Activated CD4-positive, alpha-beta T cell treated with anti-CD3 and anti-CD28 coated beads, Interleukin-2, amount 10 ng/mL, durations not matched to agents 7 days and 5 days (primary cell): ENCODE measurements at regions not wholly inside any gene's neighbourhood (a gene's known extent, or its start where the extent isn't known, plus 50 kb on each side); places are given as distances from the start of the nearest gene placed in this dataset.
"Not testable (repeated sequence)": the region's sequence is repeated elsewhere in the genome, so short reads cannot be mapped to it uniquely, and the experiment has no call there.

ENCODE experiments used
- CTCF ChIA-PET: fragments of 350-600 bp; sonication (Branson Sonifier 250); formaldehyde crosslinking; loops from one replicate; lab custom pipeline; 2021; ENCODE audit warnings: antibody characterized with exemption; lab: Charles Lee
- POLR2A ChIA-PET: fragments of 350-600 bp; sonication (Branson Sonifier 250); formaldehyde crosslinking; loops from one replicate; lab custom pipeline; 2021; ENCODE audit warnings: antibody characterized with exemption; lab: Charles Lee
- DNase-seq: peaks from one replicate; pipeline ENCODE4 v3.0.0-alpha.2; 2020
- H3K27ac Mint-ChIP-seq: one replicate; pipeline ENCODE4 v1.8.0; 2021; ENCODE audit warnings: mild to moderate bottlenecking, moderate library complexity, mixed read lengths
- H3K27me3 Mint-ChIP-seq: one replicate; pipeline ENCODE4 v1.8.0; 2021; ENCODE audit warnings: mixed read lengths
- H3K36me3 Mint-ChIP-seq: one replicate; pipeline ENCODE4 v1.8.0; 2021; ENCODE audit warnings: low read depth, mixed read lengths
- H3K4me1 Mint-ChIP-seq: one replicate; pipeline ENCODE4 v1.8.0; 2021; ENCODE audit warnings: mixed read lengths
- H3K4me3 Mint-ChIP-seq: one replicate; pipeline ENCODE4 v1.8.0; 2021; ENCODE audit warnings: mild to moderate bottlenecking, moderate library complexity, mixed read lengths
- H3K9me3 Mint-ChIP-seq: one replicate; pipeline ENCODE4 v1.8.0; 2021; ENCODE audit warnings: mixed read lengths

- H3K4me1 Mint-ChIP-seq, result peaks cover 4% of the 10 kb centered on the region
- H3K9me3 Mint-ChIP-seq, result no peaks in the 10 kb centered on the region
- DNase-seq, result no peak
- no peak overlapping the region for H3K27ac Mint-ChIP-seq
- H3K27me3 Mint-ChIP-seq, result peaks cover 5% of the 10 kb centered on the region
- H3K4me3 Mint-ChIP-seq, result no peak overlapping the region
- ChIA-PET CTCF (interaction anchor here (0.9 kb wide), 1 partner anchor 9 kb away, joined by 3 read pairs; no protein-coding TSS in a partner anchor), POLR2A (no interaction called here)
- no peaks in the 10 kb centered on the region for H3K36me3 Mint-ChIP-seq
These were observed 119.0 kb upstream of the DAPK1 start for GRCh38 chr9:87378676-87379075.

GRCh38 chr9:87379300-87379699 is 118.4 kb upstream of the DAPK1 start:
- ChIA-PET CTCF (no interaction called here), POLR2A (no interaction called here)
- H3K4me1 Mint-ChIP-seq, result peaks cover 1% of the 10 kb centered on the region

GRCh38 chr9:87381050-87381711 is 116.5 kb upstream of the DAPK1 start:
- no peak for DNase-seq
- no peaks in the 10 kb centered on the region for H3K9me3 Mint-ChIP-seq
- H3K36me3 Mint-ChIP-seq, result no peaks in the 10 kb centered on the region
- H3K27ac Mint-ChIP-seq, result no peak overlapping the region
- no peak overlapping the region for H3K4me3 Mint-ChIP-seq
- H3K4me1 Mint-ChIP-seq, result no peaks in the 10 kb centered on the region
- no peaks in the 10 kb centered on the region for H3K27me3 Mint-ChIP-seq
- ChIA-PET POLR2A (no interaction called here), CTCF (no interaction called here)

More at GRCh38 chr9:87379300-87379699, 118.4 kb upstream of the DAPK1 start:
- H3K27ac Mint-ChIP-seq, result no peak overlapping the region
- H3K9me3 Mint-ChIP-seq, result no peaks in the 10 kb centered on the region
- no peak for DNase-seq
- no peak overlapping the region for H3K4me3 Mint-ChIP-seq
- H3K27me3 Mint-ChIP-seq, result peaks cover 5% of the 10 kb centered on the region
- no peaks in the 10 kb centered on the region for H3K36me3 Mint-ChIP-seq

DNA sequence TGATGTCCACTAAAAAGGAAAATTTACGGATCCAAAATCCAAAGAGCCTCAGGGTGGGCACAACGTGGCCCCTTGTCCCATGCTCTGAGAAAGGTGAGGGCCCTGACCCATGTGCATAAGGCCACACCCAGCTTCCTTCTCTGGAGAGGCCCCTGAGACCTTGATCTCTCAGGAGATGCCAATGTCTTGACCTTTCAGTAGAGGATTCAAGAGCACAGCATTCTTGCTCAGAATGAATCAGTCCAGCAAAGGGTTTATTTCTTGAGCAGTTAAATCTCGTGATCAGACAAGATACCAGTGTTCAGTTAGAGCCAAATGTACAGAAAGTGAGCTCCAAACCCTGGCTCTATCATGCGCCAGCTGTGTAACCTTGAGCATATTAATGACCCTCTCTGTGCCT is 115.9 kb upstream of the DAPK1 start:
- no peaks in the 10 kb centered on the region for H3K27me3 Mint-ChIP-seq
- no peak overlapping the region for H3K4me3 Mint-ChIP-seq
- H3K36me3 Mint-ChIP-seq, result no peaks in the 10 kb centered on the region
- no peak overlapping the region for H3K27ac Mint-ChIP-seq
- POLR2A ChIA-PET, result no interaction called here
- H3K9me3 Mint-ChIP-seq, result no peaks in the 10 kb centered on the region
- CTCF ChIA-PET, result no interaction called here
- no peaks in the 10 kb centered on the region for H3K4me1 Mint-ChIP-seq
- DNase-seq, result no peak

DNA sequence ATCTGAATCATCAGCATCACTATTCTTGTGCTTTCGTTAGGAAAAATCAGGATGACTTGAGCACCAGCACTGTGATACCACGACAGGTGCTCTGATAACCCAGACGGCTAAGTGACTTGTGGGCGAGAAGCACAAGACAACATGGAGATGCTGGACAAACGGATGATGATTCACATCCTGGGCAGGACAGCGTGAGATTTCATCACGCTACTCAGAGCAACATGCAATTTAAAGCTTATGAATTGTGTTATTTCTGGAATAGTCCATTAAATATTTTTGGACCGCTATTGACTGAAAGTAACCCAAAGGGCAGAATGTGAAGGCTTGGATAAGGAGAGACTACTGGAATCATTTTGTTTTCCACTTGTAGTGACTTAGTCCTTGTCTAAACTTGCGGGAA is 114.8 kb upstream of the DAPK1 start:
- POLR2A ChIA-PET, result no interaction called here
- H3K36me3 Mint-ChIP-seq, result no peaks in the 10 kb centered on the region
- CTCF ChIA-PET, result no interaction called here
- peaks cover 3% of the 10 kb centered on the region for H3K27me3 Mint-ChIP-seq
- DNase-seq, result no peak
- no peak overlapping the region for H3K27ac Mint-ChIP-seq
- H3K4me1 Mint-ChIP-seq, result no peaks in the 10 kb centered on the region
- H3K4me3 Mint-ChIP-seq, result no peak overlapping the region
- no peaks in the 10 kb centered on the region for H3K9me3 Mint-ChIP-seq

GRCh38 chr9:87383344-87384150 is 114.1 kb upstream of the DAPK1 start:
- DNase-seq, result no peak
- H3K27ac Mint-ChIP-seq, result no peak overlapping the region
- peaks cover 3% of the 10 kb centered on the region for H3K27me3 Mint-ChIP-seq
- H3K4me3 Mint-ChIP-seq, result no peak overlapping the region
- no peaks in the 10 kb centered on the region for H3K4me1 Mint-ChIP-seq
- ChIA-PET CTCF (no interaction called here), POLR2A (no interaction called here)
- no peaks in the 10 kb centered on the region for H3K9me3 Mint-ChIP-seq
- H3K36me3 Mint-ChIP-seq, result no peaks in the 10 kb centered on the region

DNA sequence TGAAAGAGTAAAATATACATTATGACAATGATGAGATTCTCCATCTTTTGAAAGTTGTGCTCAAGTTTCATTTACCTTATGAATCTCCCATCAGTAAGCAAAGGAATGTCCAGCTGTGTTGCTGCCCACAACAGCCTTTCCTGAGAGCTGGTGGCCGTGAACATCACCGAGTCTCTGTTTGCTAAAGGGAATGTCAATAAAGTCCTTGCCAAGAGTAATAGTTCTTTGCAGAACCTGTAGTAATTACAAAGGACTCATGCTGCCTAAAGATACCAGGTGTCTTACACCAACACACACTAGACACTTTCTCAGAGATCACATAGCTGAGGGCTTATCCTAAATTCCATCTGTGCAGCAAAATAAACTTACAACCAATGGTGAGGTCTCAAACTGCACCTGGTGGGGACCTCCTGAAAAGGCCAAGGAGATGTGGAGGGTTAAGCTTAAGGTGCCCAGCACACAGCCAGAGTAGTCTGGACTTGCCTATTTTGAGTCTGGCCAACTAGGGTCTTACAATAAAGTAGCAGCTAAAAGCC is 111.1 kb upstream of the DAPK1 start:
- Mint-ChIP-seq H3K27ac (no peak overlapping the region), H3K4me3 (no peak overlapping the region), H3K27me3 (peaks cover 5% of the 10 kb centered on the region), H3K9me3 (no peaks in the 10 kb centered on the region), H3K36me3 (no peaks in the 10 kb centered on the region), H3K4me1 (no peaks in the 10 kb centered on the region)
- ChIA-PET POLR2A (no interaction called here), CTCF (interaction anchor here (1.0 kb wide), 1 partner anchor 8 kb away, joined by 3 read pairs; no protein-coding TSS in a partner anchor)
- no peak for DNase-seq

DNA sequence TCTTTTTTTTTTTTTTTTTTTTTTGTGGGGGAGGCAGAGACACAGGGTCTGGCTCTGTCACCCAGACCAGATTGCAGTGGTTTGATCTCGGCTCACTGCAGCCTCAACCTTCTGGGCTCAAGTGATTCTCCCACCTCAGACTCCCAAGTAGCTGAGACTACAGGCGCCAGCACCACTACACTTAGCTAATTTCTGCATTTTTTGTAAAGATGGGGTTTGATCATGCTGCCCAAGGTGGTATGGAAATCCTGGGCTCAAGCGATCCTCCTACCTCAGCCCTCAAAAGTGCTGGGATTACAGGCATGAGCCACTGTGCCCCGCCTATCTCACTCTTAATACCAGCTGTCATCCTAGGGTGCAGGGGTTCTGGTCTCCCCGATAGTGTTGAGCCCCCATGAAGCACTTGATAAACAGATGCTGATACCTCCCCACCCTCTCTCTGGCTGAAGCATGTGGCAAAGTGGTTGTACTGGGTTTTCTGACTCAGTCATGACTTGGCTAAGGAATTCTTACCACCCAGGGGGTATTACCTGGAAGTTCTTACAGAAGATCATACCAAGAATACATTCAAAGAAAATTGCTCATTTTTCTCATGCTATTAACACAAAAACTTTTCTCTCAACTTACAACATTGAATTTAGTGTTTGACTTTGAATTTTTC is 110.2 kb upstream of the DAPK1 start:
- H3K9me3 Mint-ChIP-seq, result no peaks in the 10 kb centered on the region
- peaks cover 8% of the 10 kb centered on the region for H3K27me3 Mint-ChIP-seq
- H3K4me3 Mint-ChIP-seq, result no peak overlapping the region
- H3K36me3 Mint-ChIP-seq, result no peaks in the 10 kb centered on the region
- ChIA-PET CTCF (interaction anchor here (0.7 to 1.0 kb wide), 2 partner anchors 9 to 127 kb away, joined by 3 to 5 read pairs; no protein-coding TSS in a partner anchor), POLR2A (no interaction called here)
- no peak overlapping the region for H3K27ac Mint-ChIP-seq
- no peak for DNase-seq
- no peaks in the 10 kb centered on the region for H3K4me1 Mint-ChIP-seq

DNA sequence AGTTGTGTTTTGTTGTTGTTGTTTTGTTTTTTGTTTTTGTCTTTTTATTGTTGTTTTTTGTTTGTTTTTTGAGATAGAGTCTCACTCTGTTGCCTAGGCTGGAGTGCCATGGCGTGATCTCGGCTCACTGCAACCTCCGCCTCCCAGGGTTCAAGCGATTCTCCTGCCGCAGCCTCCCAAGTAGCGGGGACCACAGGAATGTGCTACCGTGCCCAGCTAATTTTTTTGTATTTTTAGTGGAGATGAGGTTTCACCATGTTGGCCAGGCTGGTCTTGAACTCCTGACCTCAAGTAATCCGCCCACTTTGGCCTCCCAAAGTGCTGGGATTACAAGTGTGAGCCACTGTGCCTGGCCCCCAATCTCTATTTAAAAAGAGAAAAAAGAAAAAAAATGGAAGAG is 109.0 kb upstream of the DAPK1 start:
- H3K36me3 Mint-ChIP-seq, H3K4me1 Mint-ChIP-seq, DNase-seq, H3K27me3 Mint-ChIP-seq, H3K27ac Mint-ChIP-seq, H3K4me3 Mint-ChIP-seq, H3K9me3 Mint-ChIP-seq, POLR2A ChIA-PET: not testable (repeated sequence)
- CTCF ChIA-PET, result interaction anchor here (0.5 kb wide), 1 partner anchor 33 kb away, joined by 3 read pairs; no protein-coding TSS in a partner anchor

- Mint-ChIP-seq H3K27me3 (peaks cover 9% of the 10 kb centered on the region), H3K4me3 (no peak overlapping the region), H3K9me3 (no peaks in the 10 kb centered on the region), H3K36me3 (no peaks in the 10 kb centered on the region), H3K27ac (no peak overlapping the region), H3K4me1 (no peaks in the 10 kb centered on the region)
- ChIA-PET POLR2A (no interaction called here), CTCF (no interaction called here)
- DNase-seq, result no peak
These were observed 107.7 kb upstream of the DAPK1 start for GRCh38 chr9:87389936-87390335.

DNA sequence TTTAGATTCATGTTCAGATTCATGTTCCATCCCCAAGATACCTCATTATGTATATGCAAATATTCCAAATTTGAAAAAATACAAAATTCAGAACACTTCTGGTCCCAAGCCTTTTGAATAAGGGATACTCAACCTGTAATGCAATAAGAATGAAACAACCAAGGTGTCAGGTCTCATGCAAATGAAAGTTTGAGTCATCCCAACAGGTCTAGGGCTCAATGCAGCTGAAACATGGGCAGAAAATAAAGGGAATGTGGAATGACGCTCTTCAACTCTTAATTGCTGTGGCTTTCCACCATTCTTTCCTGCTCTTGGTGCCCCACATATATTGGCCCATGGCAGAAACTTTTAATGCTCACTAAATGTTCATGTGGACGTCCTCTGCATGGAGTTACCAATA is 107.3 kb upstream of the DAPK1 start:
- DNase-seq, result no peak
- no peak overlapping the region for H3K27ac Mint-ChIP-seq
- peaks cover 9% of the 10 kb centered on the region for H3K27me3 Mint-ChIP-seq
- POLR2A ChIA-PET, result no interaction called here
- no peaks in the 10 kb centered on the region for H3K9me3 Mint-ChIP-seq
- H3K4me1 Mint-ChIP-seq, result no peaks in the 10 kb centered on the region
- CTCF ChIA-PET, result no interaction called here
- H3K36me3 Mint-ChIP-seq, result no peaks in the 10 kb centered on the region
- H3K4me3 Mint-ChIP-seq, result no peak overlapping the region

- Mint-ChIP-seq H3K4me1 (no peaks in the 10 kb centered on the region), H3K4me3 (no peak overlapping the region), H3K36me3 (no peaks in the 10 kb centered on the region), H3K27ac (no peak overlapping the region), H3K9me3 (no peaks in the 10 kb centered on the region), H3K27me3 (peaks cover 9% of the 10 kb centered on the region)
- DNase-seq, result no peak
- ChIA-PET POLR2A (no interaction called here), CTCF (no interaction called here)
These were observed 105.6 kb upstream of the DAPK1 start for GRCh38 chr9:87392086-87392485.

DNA sequence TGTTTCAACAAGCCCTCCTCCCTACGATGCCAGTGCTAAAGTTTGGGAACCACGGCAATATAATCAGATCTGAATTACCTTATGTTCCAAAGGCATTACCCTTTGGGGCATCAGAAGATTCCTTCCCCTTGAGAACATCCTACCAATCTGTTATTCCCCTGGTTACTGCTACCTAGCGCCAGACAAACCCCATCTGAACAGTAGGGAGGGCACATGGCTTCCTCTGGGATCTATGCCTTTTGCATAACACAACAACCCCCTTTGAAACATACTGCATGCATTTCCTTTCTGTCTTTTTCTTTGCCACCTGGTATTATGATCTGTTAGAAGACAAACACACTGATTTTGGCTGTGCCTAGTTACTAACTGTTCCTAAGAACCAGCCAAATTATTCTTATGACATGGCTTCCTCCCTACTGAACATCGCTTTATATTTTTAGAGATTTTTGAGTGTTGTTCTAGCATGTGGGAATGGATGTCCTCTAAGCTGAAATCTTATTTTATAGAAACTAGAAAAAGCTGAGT is 103.9 kb upstream of the DAPK1 start:
- H3K27me3 Mint-ChIP-seq, result peaks cover 6% of the 10 kb centered on the region
- H3K27ac Mint-ChIP-seq, result no peak overlapping the region
- DNase-seq, result no peak
- ChIA-PET CTCF (no interaction called here), POLR2A (no interaction called here)
- H3K9me3 Mint-ChIP-seq, result no peaks in the 10 kb centered on the region
- no peaks in the 10 kb centered on the region for H3K36me3 Mint-ChIP-seq
- H3K4me3 Mint-ChIP-seq, result no peak overlapping the region
- H3K4me1 Mint-ChIP-seq, result no peaks in the 10 kb centered on the region
